Right cardiac atrium (tissue), 5 donors: ENCODE measurements at regions not wholly inside any gene's neighbourhood (a gene's known extent, or its start where the extent isn't known, plus 50 kb on each side); places are given as distances from the start of the nearest gene placed in this dataset.
A peak's percentile ranks its signal among the peaks of the same experiment; 100 is the strongest.

Source experiments
- ATAC-seq, 2 donors: fragments of 200-7000 bp; cut with Tn5 transposase; one replicate each; pipeline versions ENCODE4 v1.8.0 to v1.9.1; 2020; ENCODE audit warnings: moderate library complexity in 2 of 2, mild to moderate bottlenecking in 1 of 2
- DNase-seq, 3 donors: peaks; one replicate each; pipeline ENCODE4 v3.0.0-alpha.2; 2020
- H3K27ac ChIP-seq: one replicate; pipeline ENCODE4 v1.5.1; 2013; ENCODE audit warnings: mild to moderate bottlenecking, low read length, control low read depth, moderate library complexity
- H3K27me3 ChIP-seq: one replicate; pipeline ENCODE4 v1.6.1; 2013; ENCODE audit not compliant: control insufficient read depth, insufficient read depth
- H3K4me1 ChIP-seq: one replicate; pipeline ENCODE4 v1.6.1; 2013; ENCODE audit warnings: low read length; ENCODE audit not compliant: control insufficient read depth, insufficient read depth
- H3K4me3 ChIP-seq: one replicate; pipeline ENCODE4 v1.5.1; 2013; ENCODE audit warnings: low read length, control low read depth
- H3K9me3 ChIP-seq: one replicate; pipeline ENCODE4 v1.6.1; 2013; ENCODE audit warnings: low read length; ENCODE audit not compliant: control insufficient read depth
- WGBS: extraction: QIAGEN DNeasy Blood & Tissue Kit; methylation state at CpG from one replicate; pipeline ENCODE4 v1.1.7; 2013; 5-methylcytosine and 5-hydroxymethylcytosine counted together
- intact Hi-C, 4 donors: fragments of 100-400 bp; cut with DNase I; formaldehyde crosslinking; loops; one replicate each; pipeline versions ENCODE4 v1.11.0 to v1.14.0; 2022 to 2023
- donor health status: healthy with polysubstance abuse.
- donor health status: DM: no; HTN: yes; CAD: no.
- donor health status: DM: no; HTN: no; CAD: no.
- donor health status: DM: no; HTN: yes; CAD: no; lungs with severe emphysema.
- donor health status: DM: yes; HTN: yes; CAD: no.

DNA sequence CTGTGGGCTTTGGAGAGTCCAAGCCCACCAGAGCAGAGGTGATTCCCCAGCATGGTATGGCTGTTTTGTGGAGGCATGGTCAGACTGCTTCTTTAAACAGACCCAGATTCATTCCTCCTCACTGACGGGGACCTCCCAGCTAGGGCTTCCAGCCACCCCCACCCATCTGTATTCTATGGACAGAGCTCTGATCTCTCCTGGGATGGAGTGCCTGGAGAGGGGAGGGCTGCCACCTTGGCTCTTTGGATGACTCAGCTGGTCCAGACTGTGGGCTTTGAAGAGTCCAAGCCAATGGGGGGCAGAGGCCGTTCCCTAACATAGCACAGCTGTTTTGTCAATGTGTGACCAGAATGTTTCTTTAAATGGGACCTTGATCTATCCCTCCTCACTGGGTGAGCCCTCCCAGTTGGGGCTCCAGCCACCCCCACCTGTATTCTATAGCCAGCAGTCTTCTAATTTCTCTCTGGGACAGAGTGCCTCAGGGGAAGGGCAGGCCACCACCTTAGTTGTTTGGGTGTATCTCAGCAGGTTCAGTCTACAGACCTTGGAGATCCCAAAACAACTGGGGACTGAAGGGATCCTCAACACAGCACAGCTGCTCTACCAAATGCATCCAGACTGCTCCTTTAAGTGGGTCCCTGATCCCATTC, 122.0 kb upstream of the OSTN start:
- Histone ChIP-seq H3K9me3 (no peaks in the 10 kb centered on the region), H3K27ac (no peak overlapping the region), H3K4me3 (no peak overlapping the region), H3K27me3 (no peaks in the 10 kb centered on the region), H3K4me1 (no peaks in the 10 kb centered on the region)
- 77% methylated on average over 2 of the region's 2 CpGs for WGBS
- no peak for DNase-seq
- ATAC-seq, result no peak
- intact Hi-C loops, result no loop called here

DNA sequence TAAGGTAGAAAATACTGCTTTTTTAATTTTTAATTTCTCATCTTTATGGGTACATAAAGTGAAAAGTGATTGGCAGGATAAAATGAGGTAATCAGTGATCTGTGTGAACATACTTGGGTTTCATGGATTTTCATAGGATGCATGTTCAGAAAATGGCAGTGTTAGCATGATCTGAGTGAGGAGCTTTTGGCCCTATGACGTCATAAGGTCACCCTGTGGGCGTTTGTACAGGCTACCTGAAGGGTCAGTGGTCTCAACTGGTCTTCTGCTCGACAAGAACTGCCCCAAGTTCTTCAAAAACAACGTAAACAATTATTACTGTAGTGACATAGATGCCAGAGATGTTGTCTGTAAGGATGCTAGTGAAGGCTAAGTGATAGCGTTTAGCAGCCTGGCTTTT, 124.5 kb upstream of the OSTN start:
- intact Hi-C loops, result no loop called here
- ATAC-seq (no peak), DNase-seq (no peak)
- H3K27ac ChIP-seq, result no peak overlapping the region
- no peaks in the 10 kb centered on the region for H3K27me3 ChIP-seq
- H3K4me3 ChIP-seq, result no peak overlapping the region
- no peaks in the 10 kb centered on the region for H3K4me1 ChIP-seq
- H3K9me3 ChIP-seq, result no peaks in the 10 kb centered on the region
- 56% methylated on average over 5 of the region's 5 CpGs for WGBS

DNA sequence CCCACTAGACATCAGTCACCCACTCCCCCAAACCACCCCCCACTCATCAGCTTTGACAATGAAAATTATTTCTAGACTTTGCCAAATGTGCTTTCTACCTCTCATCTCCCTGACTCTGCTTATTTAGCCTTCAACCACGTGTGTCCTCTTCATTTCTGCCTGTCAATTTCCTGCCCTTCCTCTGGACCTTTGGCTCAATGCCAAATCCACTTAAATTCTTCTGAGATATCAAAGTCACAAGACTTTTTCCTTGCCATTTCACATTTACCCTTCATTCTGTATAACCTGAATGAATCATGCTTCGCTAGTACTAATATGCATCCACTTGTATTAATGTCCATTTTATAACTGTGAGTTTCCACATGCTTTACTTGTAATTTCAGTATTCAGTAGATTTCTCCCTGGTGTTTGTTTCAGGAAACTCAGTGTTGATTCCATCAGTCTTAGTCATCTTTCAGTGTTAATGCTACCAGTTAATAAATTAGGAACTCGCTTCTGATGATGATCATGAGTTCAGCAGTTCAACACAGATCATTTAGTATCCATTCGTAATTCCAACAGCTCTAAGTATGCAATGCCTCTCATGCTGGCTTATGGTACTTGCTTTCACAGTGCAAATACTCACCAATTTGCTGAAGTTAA, 128.2 kb upstream of the OSTN start:
- H3K4me3 ChIP-seq, result no peak overlapping the region
- DNase-seq (no peak), ATAC-seq (no peak)
- WGBS, result 63% methylated on average over 4 of the region's 4 CpGs
- H3K27ac ChIP-seq, result no peak overlapping the region
- no peaks in the 10 kb centered on the region for H3K4me1 ChIP-seq
- no peaks in the 10 kb centered on the region for H3K9me3 ChIP-seq
- no peaks in the 10 kb centered on the region for H3K27me3 ChIP-seq
- intact Hi-C loops, result no loop called here

DNA sequence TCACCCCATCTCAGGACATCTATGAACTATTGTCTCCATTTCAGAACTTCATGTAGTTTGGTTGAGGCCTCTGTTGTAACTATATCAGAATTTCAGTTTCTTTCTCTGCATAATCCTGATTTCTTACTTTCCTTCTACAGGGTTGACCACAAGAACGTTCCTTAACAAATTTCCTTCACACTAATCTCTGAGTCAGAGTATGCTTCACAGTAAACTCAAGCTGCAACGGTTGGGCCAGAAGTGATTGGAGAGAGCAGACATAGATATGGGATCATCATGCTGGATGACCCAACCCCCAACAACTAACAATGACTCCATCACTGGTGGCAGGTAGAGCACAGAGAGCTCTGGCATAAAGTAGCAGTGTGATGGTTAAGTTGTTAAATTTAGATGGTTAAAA, 128.8 kb upstream of the OSTN start:
- 50% methylated on average over 2 of the region's 2 CpGs for WGBS
- peak in 1 of 2 donors; percentile 24 for ATAC-seq
- Histone ChIP-seq H3K4me3 (no peak overlapping the region), H3K4me1 (no peaks in the 10 kb centered on the region), H3K9me3 (no peaks in the 10 kb centered on the region), H3K27me3 (no peaks in the 10 kb centered on the region), H3K27ac (no peak overlapping the region)
- intact Hi-C loops, result no loop called here
- no peak for DNase-seq

DNA sequence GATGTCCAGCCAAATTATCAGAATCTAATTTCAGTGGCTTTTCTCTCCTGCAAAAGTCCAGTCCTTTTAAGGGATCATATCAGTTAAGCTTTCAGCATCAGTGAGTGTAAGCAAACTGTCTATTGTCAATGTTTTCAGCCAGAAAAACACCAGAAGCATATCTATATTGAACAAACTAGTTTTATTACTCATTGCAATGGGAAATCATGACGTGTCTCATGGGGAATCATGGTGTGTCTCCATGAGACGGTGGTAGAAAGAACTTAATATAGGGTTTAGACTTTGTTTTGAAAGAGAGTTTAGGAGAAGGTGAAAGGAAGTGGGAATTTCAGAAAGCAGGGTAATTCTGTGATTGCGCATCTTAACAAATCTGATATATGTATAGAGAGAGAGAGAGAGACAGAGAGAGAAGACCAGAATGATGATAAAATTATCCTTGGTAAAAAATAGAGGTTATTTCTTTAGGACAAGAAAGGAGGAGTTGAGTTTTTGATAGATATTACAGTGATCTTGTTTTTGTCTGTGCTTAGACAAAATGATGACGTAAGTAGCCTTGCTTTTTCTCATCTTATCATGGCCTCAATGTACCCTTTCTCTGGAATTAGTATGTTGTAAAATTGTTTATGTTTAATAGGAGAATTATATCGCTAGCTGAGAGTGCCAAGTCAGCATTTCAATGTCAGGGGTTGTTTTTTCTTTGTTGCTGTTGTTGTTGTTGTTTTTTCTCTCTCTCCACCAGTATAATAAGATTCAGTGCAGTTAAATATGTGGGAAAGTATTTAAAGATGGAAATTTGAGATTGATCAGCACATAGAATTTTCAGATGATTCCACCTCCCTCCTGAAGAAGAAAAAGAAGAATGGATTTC, 129.9 kb upstream of the OSTN start:
- Histone ChIP-seq H3K4me1 (no peaks in the 10 kb centered on the region), H3K27me3 (no peaks in the 10 kb centered on the region), H3K27ac (no peak overlapping the region), H3K4me3 (no peak overlapping the region), H3K9me3 (no peaks in the 10 kb centered on the region)
- ATAC-seq, result no peak
- DNase-seq, result no peak
- intact Hi-C loops, result no loop called here
- 68% methylated on average over 5 of the region's 5 CpGs for WGBS

DNA sequence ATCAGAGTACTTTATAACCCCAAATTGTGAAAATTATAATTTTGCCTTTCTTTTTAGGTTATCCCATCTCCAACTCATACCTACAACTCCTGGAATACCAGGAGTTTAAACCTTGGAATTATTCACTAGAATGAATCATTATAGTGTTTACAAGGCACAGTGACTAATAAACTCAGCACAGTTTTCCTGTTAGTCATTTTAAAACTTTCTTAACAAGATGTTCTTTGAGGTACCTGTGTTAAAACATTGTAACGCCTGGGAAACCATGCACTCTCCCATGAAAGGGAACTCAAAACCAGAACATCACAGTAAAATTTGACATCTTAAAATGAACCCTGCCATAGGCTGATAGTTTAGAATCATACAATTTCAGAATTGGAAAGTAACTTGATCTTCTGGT, 132.4 kb upstream of the OSTN start:
- WGBS, result 89% methylated on average over 1 of the region's 1 CpG
- DNase-seq (no peak), ATAC-seq (no peak)
- H3K27ac ChIP-seq, result no peak overlapping the region
- intact Hi-C loops, result no loop called here
- no peaks in the 10 kb centered on the region for H3K27me3 ChIP-seq
- H3K4me1 ChIP-seq, result no peaks in the 10 kb centered on the region
- no peak overlapping the region for H3K4me3 ChIP-seq
- no peaks in the 10 kb centered on the region for H3K9me3 ChIP-seq

DNA sequence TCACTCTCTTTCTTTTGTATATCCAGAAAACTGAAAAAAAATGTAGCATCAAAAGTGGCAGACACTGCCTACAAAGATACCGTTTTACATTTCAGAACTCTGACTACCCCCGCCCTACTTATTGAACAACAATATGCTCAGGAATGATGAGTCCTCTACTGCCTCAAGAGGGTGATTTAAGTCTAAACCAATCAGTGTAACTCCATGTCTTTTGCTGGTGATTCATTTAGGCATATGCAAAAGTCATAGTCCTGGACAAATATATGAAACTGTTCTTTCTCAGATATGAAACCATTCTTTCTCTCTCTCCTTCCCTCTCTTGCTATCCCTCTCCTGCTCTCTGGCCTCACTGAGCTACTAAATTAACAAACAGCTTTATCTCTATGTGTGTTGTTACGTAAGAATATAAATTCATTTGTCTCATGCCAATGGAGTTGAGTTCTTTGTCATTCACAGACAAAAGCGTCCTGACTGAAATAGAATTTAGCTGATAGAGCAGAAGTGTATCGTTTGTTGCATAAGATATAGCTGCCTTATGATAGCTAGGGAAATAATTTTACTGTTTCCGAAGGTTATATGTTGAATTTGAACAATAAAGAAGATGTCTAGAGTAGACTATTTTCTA, 133.7 kb upstream of the OSTN start:
- Histone ChIP-seq H3K4me3 (no peak overlapping the region), H3K4me1 (no peaks in the 10 kb centered on the region), H3K9me3 (no peaks in the 10 kb centered on the region), H3K27ac (no peak overlapping the region), H3K27me3 (no peaks in the 10 kb centered on the region)
- DNase-seq (no peak), ATAC-seq (no peak)
- WGBS, result 70% methylated on average over 6 of the region's 6 CpGs
- intact Hi-C loops, result no loop called here

DNA sequence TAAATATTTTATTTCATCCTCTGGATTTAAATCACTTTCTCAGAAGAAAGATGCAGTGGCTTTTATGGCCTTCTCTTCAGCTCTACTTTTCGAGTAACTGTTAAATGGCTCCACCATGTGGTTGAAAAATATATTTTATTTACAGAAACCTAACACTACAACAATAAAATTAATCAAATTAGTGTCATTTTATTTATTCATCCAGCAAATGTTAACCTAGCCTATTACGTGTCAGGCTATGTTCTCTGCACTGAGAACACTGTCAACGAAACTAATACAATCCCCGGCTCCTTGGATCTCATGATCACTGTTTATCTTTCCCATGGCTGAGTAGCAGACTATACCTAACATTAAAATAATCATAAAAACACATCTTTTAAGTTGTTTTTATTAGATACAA, 148.0 kb upstream of the OSTN start:
- Histone ChIP-seq H3K4me1 (no peaks in the 10 kb centered on the region), H3K27me3 (no peaks in the 10 kb centered on the region), H3K4me3 (no peak overlapping the region), H3K27ac (no peak overlapping the region), H3K9me3 (no peaks in the 10 kb centered on the region)
- DNase-seq (no peak), ATAC-seq (no peak)
- intact Hi-C loops, result loop anchor here in 3 of 4 donors (5.0 to 10.0 kb wide), 3 partner anchors 166 to 239 kb away; no protein-coding TSS in a partner anchor
- WGBS, result 28% methylated on average over 4 of the region's 4 CpGs

DNA sequence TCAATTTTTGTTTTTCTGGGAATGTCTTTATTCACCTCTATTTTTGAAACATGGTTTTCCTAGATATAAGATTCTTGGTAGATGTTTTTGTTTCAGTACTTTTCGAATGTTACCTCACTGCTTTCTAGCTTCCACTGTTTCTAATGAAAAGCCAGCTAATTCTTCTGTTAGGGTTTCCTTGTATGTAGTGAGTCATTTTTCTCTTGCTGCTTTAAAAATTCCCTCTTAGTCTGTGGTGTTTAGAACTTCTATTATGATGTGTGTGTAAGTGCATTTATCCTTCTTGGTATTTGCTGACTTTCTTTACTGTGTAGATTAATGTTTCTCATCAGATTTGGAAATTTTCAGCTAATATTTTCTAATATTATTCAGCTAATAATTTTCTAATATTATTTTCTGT, 151.1 kb upstream of the OSTN start:
- Histone ChIP-seq H3K9me3 (no peaks in the 10 kb centered on the region), H3K4me1 (no peaks in the 10 kb centered on the region), H3K27me3 (no peaks in the 10 kb centered on the region), H3K27ac (no peak overlapping the region), H3K4me3 (no peak overlapping the region)
- no peak for ATAC-seq
- no peak for DNase-seq
- intact Hi-C loops, result loop anchor here in 3 of 4 donors (5.0 to 10.0 kb wide), 2 partner anchors 163 to 166 kb away; no protein-coding TSS in a partner anchor
- WGBS, result 82% methylated on average over 1 of the region's 1 CpG

DNA sequence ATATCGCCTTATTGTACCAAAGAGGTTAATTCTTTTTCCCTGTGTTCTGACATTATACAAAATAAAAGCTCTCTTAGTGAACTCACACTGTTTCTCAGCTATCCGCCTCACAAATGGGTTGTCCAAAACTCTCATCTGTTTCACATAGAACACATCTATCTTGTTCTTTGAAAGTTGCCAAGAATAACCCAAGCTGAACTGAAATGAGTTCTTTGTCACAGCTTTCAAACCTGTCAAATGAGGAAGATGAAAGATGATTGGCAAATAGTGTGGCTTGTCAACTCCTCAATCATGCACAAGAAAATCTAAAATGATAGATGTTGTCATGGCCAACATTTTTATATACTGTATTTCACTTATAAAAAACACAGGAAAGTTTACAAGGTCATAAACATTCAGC, 168.1 kb upstream of the OSTN start:
- no peak for DNase-seq
- no peak for ATAC-seq
- no peaks in the 10 kb centered on the region for H3K4me1 ChIP-seq

DNA sequence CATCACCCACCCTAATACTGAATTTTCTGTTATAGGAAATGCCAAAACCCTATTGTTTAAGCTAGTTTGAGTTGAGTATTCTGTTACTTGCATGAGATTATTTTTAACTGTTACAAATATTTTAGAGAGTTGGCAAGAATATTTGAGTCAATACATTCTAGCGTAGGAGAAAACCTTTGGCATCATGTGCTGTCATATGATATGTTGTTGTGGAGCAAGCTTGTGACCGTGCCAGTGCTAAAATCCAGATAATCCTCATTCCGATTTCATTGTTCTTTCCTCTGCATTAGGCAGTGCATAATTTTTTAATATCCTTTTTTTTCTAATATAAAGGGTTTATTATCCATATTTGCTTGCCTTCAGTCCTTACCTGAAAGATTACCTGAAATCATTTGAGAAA, 168.0 kb upstream of the GMNC start:
- 37% methylated on average over 3 of the region's 3 CpGs for WGBS
- no peak for ATAC-seq
- Histone ChIP-seq H3K27me3 (no peaks in the 10 kb centered on the region), H3K4me3 (no peak overlapping the region), H3K4me1 (no peaks in the 10 kb centered on the region), H3K27ac (no peak overlapping the region), H3K9me3 (no peaks in the 10 kb centered on the region)
- intact Hi-C loops, result no loop called here
- DNase-seq, result no peak

More for the DNA sequence above, 168.1 kb upstream of the OSTN start:
- Histone ChIP-seq H3K9me3 (no peaks in the 10 kb centered on the region), H3K27ac (no peak overlapping the region), H3K4me3 (no peak overlapping the region), H3K27me3 (no peaks in the 10 kb centered on the region)
- intact Hi-C loops, result no loop called here
- WGBS, result 64% methylated on average over 2 of the region's 2 CpGs
